Left ventricle myocardium inferior (tissue), 1 donor: ENCODE measurements at regions not wholly inside any gene's neighbourhood (a gene's known extent, or its start where the extent isn't known, plus 50 kb on each side); places are given as distances from the start of the nearest gene placed in this dataset.

ENCODE experiments used
- DNase-seq: peaks from one replicate; pipeline ENCODE4 v3.0.0-alpha.2; 2020
- H3K27ac ChIP-seq: fragments of 200-600 bp; replicated peaks from 2 replicates; pipeline ENCODE4 v1.8.0; 2021
- H3K27me3 ChIP-seq: fragments of 200-600 bp; 2 replicates; pipeline ENCODE4 v1.8.0; 2021; ENCODE audit warnings: low read depth
- H3K36me3 ChIP-seq: fragments of 200-600 bp; 2 replicates; pipeline ENCODE4 v1.8.0; 2021
- H3K4me1 ChIP-seq: fragments of 200-600 bp; 2 replicates; pipeline ENCODE4 v1.8.0; 2021
- H3K4me3 ChIP-seq: fragments of 200-600 bp; 2 replicates; pipeline ENCODE4 v1.8.0; 2021; ENCODE audit warnings: mild to moderate bottlenecking, moderate library complexity
- H3K9me3 ChIP-seq: fragments of 200-600 bp; replicated peaks from 2 replicates; pipeline ENCODE4 v1.8.0; 2021
- intact Hi-C: fragments of 100-400 bp; cut with micrococcal nuclease; formaldehyde crosslinking; loops from one replicate; pipeline ENCODE4 v1.11.0; 2022
- TF ChIP-seq, protein P1 (sequence below): fragments of 200-600 bp; IDR thresholded peaks from 2 replicates; pipeline ENCODE4 v1.8.0; 2021; ENCODE audit warnings: antibody characterized with exemption, mild to moderate bottlenecking, borderline replicate concordance
- donor health status: DM: no; HTN: yes; CAD: no; lungs with severe emphysema.

- intact Hi-C loops, result no loop called here
- Histone ChIP-seq H3K27me3 (no peaks in the 10 kb centered on the region), H3K4me3 (no peak overlapping the region), H3K27ac (no peak overlapping the region), H3K9me3 (peaks cover 13% of the 10 kb centered on the region), H3K36me3 (no peaks in the 10 kb centered on the region), H3K4me1 (no peaks in the 10 kb centered on the region)
- DNase-seq, result no peak
- TF ChIP-seq, protein P1, sequence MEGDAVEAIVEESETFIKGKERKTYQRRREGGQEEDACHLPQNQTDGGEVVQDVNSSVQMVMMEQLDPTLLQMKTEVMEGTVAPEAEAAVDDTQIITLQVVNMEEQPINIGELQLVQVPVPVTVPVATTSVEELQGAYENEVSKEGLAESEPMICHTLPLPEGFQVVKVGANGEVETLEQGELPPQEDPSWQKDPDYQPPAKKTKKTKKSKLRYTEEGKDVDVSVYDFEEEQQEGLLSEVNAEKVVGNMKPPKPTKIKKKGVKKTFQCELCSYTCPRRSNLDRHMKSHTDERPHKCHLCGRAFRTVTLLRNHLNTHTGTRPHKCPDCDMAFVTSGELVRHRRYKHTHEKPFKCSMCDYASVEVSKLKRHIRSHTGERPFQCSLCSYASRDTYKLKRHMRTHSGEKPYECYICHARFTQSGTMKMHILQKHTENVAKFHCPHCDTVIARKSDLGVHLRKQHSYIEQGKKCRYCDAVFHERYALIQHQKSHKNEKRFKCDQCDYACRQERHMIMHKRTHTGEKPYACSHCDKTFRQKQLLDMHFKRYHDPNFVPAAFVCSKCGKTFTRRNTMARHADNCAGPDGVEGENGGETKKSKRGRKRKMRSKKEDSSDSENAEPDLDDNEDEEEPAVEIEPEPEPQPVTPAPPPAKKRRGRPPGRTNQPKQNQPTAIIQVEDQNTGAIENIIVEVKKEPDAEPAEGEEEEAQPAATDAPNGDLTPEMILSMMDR, result no peak
Observed at GRCh38 chr5:43967165-43967564, 364.2 kb downstream of the NNT start.

DNA sequence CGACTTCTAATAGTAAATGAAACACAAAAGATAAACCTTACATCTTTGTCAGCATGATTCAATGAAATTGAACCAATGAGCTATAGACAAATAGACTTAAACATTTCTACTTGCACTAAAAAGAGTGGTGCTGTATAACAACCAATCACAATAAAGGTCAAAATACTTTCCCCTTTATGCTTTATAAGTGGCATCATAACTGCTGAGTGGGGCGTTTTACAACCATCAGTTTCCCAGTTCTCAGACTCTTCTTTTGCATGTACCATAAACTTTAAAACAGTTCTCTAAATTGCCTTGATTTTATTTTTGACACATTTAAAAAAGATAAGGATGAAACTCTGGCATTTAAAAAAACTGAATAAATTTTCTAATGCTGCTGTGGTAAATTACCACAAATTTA lies 356.2 kb downstream of the NNT start:
- no peaks in the 10 kb centered on the region for H3K36me3 ChIP-seq
- no peak overlapping the region for H3K4me3 ChIP-seq
- no peaks in the 10 kb centered on the region for H3K4me1 ChIP-seq
- intact Hi-C loops, result no loop called here
- TF ChIP-seq, protein P1, result no peak
- DNase-seq, result no peak
- H3K9me3 ChIP-seq, result peaks cover 55% of the 10 kb centered on the region
- no peak overlapping the region for H3K27ac ChIP-seq
- no peaks in the 10 kb centered on the region for H3K27me3 ChIP-seq

DNA sequence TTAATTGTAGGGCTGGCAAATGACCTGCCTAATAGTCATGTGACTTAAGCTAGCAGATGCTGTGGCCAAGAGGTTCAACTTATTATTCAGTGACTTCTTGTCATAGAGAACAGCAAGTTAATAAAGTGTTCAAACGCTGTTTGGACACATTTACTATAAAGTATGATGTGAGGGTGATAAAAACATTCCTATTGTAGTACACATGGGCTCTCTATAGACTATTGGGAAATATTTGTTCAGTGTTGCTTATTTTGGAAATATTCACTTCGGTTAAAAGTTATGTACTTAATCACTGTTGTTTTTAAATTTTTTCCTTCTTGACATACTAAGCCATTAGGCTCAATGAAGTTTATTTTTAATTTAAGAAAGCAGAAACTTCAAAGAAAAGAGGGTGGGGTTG lies 345.0 kb downstream of the NNT start:
- DNase-seq, result no peak
- Histone ChIP-seq H3K4me1 (no peaks in the 10 kb centered on the region), H3K9me3 (peaks cover 15% of the 10 kb centered on the region), H3K4me3 (no peak overlapping the region), H3K27ac (no peak overlapping the region), H3K27me3 (no peaks in the 10 kb centered on the region), H3K36me3 (no peaks in the 10 kb centered on the region)
- intact Hi-C loops, result no loop called here
- TF ChIP-seq, protein P1, result no peak

GRCh38 chr5:43941806-43942205 lies 338.8 kb downstream of the NNT start:
- no peak for DNase-seq
- Histone ChIP-seq H3K9me3 (peaks cover 39% of the 10 kb centered on the region), H3K27me3 (no peaks in the 10 kb centered on the region), H3K4me3 (no peak overlapping the region), H3K4me1 (no peaks in the 10 kb centered on the region), H3K36me3 (no peaks in the 10 kb centered on the region), H3K27ac (no peak overlapping the region)
- intact Hi-C loops, result no loop called here
- TF ChIP-seq, protein P1, result no peak

- Histone ChIP-seq H3K27ac (no peak overlapping the region), H3K27me3 (no peaks in the 10 kb centered on the region), H3K36me3 (no peaks in the 10 kb centered on the region), H3K4me3 (no peak overlapping the region), H3K4me1 (no peaks in the 10 kb centered on the region), H3K9me3 (peaks cover 27% of the 10 kb centered on the region)
- TF ChIP-seq, protein P1, result no peak
- no peak for DNase-seq
- intact Hi-C loops, result no loop called here
Observed at GRCh38 chr5:43940562-43940961, 337.6 kb downstream of the NNT start.

GRCh38 chr5:43926923-43927322 lies 323.9 kb downstream of the NNT start:
- Histone ChIP-seq H3K4me3 (no peak overlapping the region), H3K9me3 (peaks cover 27% of the 10 kb centered on the region), H3K27ac (no peak overlapping the region), H3K4me1 (no peaks in the 10 kb centered on the region), H3K36me3 (no peaks in the 10 kb centered on the region), H3K27me3 (no peaks in the 10 kb centered on the region)
- DNase-seq, result no peak
- TF ChIP-seq, protein P1, result no peak
- intact Hi-C loops, result no loop called here
